Endothelial cell of umbilical vein (primary cell): ENCODE measurements at regions not wholly inside any gene's neighbourhood (a gene's known extent, or its start where the extent isn't known, plus 50 kb on each side); places are given as distances from the start of the nearest gene placed in this dataset.

Source experiments
- BruUV-seq: library from RNA; stranded (reverse); fragments of 400-500 nt; replicated peaks from 2 replicates; lab custom pipeline; 2021; lab: Mats Ljungman, UMichigan
- CTCF ChIA-PET: fragments of 300-600, 350-600 bp; sonication (Branson Sonifier 250); formaldehyde crosslinking; loops from one replicate; lab custom pipeline; 2021; ENCODE audit warnings: antibody characterized with exemption, inconsistent platforms; lab: Charles Lee
- POLR2A ChIA-PET: fragments of 300-600, 350-600 bp; sonication (Branson Sonifier 250); formaldehyde crosslinking; loops from one replicate; lab custom pipeline; 2021; ENCODE audit warnings: antibody characterized with exemption, inconsistent platforms; lab: Charles Lee
- DNase-seq: peaks from one replicate; pipeline ENCODE4 v3.0.0-alpha.2; 2011; ENCODE audit warnings: low read depth, low spot score
- FAIRE-seq: peaks from 2 replicates; lab custom pipeline; 2011; peaks lifted over from hg19 to GRCh38; lab: Jason Lieb, UNC
- H2AFZ ChIP-seq: 2 replicates; pipeline ENCODE4 v1.6.0; 2012; ENCODE audit warnings: low read depth, low read length, control low read depth, inconsistent platforms
- H3K27ac ChIP-seq: 2 replicates; pipeline ENCODE4 v1.5.1; 2011; ENCODE audit warnings: low read depth, mild to moderate bottlenecking, control low read depth, low read length, moderate library complexity; ENCODE audit not compliant: insufficient read depth
- H3K27me3 ChIP-seq, 2 experiments: 2 replicates each; pipeline versions ENCODE4 v1.6.0 to v1.6.1; 2011; ENCODE audit warnings: low read length in 2 of 2, mixed read lengths in 1 of 2; ENCODE audit not compliant: control insufficient read depth in 2 of 2, insufficient read depth in 2 of 2
- H3K36me3 ChIP-seq, 2 experiments: 2 replicates in 1 of 2; 3 replicates in 1 of 2; pipeline ENCODE4 v1.5.1; 2011; ENCODE audit warnings: low read length in 2 of 2, mild to moderate bottlenecking in 1 of 2, moderate library complexity in 1 of 2; ENCODE audit not compliant: control insufficient read depth in 2 of 2, insufficient read depth in 2 of 2; ENCODE audit errors: extremely low read depth in 1 of 2
- H3K4me1 ChIP-seq: 3 replicates; pipeline ENCODE4 v1.5.1; 2011; ENCODE audit warnings: mild to moderate bottlenecking, low read length; ENCODE audit not compliant: control insufficient read depth, insufficient read depth; ENCODE audit errors: extremely low read depth
- H3K4me2 ChIP-seq: 2 replicates; pipeline ENCODE4 v1.6.1; 2011; ENCODE audit warnings: low read length, control low read depth, mixed read lengths; ENCODE audit not compliant: insufficient read depth
- H3K4me3 ChIP-seq, 3 experiments: fragments of 200-600 bp in 1 of 3; sonication (generic), shearing (Covaris generic) in 1 of 3; replicated peaks in 1 of 3; 2 replicates each; pipeline ENCODE4 v1.5.1; 2011 to 2016; ENCODE audit warnings: control low read depth in 3 of 3, low read length in 3 of 3, mild to moderate bottlenecking in 2 of 3, inconsistent platforms in 1 of 3, low read depth in 1 of 3, moderate library complexity in 1 of 3; ENCODE audit not compliant: insufficient read depth in 1 of 3
- H3K79me2 ChIP-seq: 2 replicates; pipeline ENCODE4 v1.6.0; 2012; ENCODE audit warnings: low read length, inconsistent platforms; ENCODE audit not compliant: control insufficient read depth, insufficient read depth
- H3K9ac ChIP-seq: replicated peaks from 2 replicates; pipeline ENCODE3; 2011; ENCODE audit warnings: low read length, control low read depth; ENCODE audit not compliant: insufficient read depth; ENCODE audit errors: extremely low read depth
- H3K9me1 ChIP-seq: replicated peaks from 3 replicates; pipeline ENCODE4 v1.6.0; 2011; ENCODE audit warnings: mild to moderate bottlenecking, low read length; ENCODE audit not compliant: control insufficient read depth, insufficient read depth; ENCODE audit errors: extremely low read depth
- H3K9me3 ChIP-seq: replicated peaks from 2 replicates; pipeline ENCODE4 v1.5.1; 2012; ENCODE audit warnings: low read length, inconsistent platforms; ENCODE audit not compliant: control insufficient read depth, insufficient read depth
- H4K20me1 ChIP-seq: replicated peaks from 2 replicates; pipeline ENCODE3; 2011; ENCODE audit warnings: mild to moderate bottlenecking, low read length; ENCODE audit not compliant: control insufficient read depth, insufficient read depth; ENCODE audit errors: extremely low read depth
- CTCF ChIP-seq, 2 donors: IDR thresholded peaks; 1 replicate in 1 of 2; 2 replicates in 1 of 2; pipeline ENCODE4 v1.5.1; 2011; ENCODE audit warnings: low read length in 2 of 2, mild to moderate bottlenecking in 2 of 2, moderate library complexity in 2 of 2, control low read depth in 1 of 2, inconsistent platforms in 1 of 2, low read depth in 1 of 2; ENCODE audit not compliant: insufficient read depth in 1 of 2; ENCODE audit errors: extremely low read depth in 1 of 2
- EZH2 ChIP-seq: IDR thresholded peaks from 2 replicates; pipeline ENCODE4 v1.6.1; 2012; ENCODE audit warnings: borderline replicate concordance, low read depth, mild to moderate bottlenecking, moderate library complexity, low read length, inconsistent platforms; ENCODE audit not compliant: severe bottlenecking
- FOS ChIP-seq: IDR thresholded peaks from 2 replicates; pipeline ENCODE4 v1.6.1; 2011; ENCODE audit warnings: mild to moderate bottlenecking, low read length, moderate library complexity, borderline replicate concordance; ENCODE audit not compliant: insufficient read depth
- GATA2 ChIP-seq: IDR thresholded peaks from 2 replicates; pipeline ENCODE4 v1.7.0; 2011; ENCODE audit warnings: low read depth, mild to moderate bottlenecking, moderate library complexity, mixed read lengths, low read length; ENCODE audit not compliant: insufficient read length, insufficient read depth
- JUN ChIP-seq: IDR thresholded peaks from 2 replicates; pipeline ENCODE4 v1.6.1; 2011; ENCODE audit warnings: borderline replicate concordance, low read depth; ENCODE audit not compliant: insufficient read length, insufficient read depth
- MAX ChIP-seq: IDR thresholded peaks from 2 replicates; pipeline ENCODE4 v1.6.1; 2011; ENCODE audit not compliant: insufficient read depth, insufficient read length
- MYC ChIP-seq: IDR thresholded peaks from one replicate; pipeline ENCODE4 v1.6.1; 2011; ENCODE audit warnings: mild to moderate bottlenecking, low read depth, low read length
- POLR2A ChIP-seq: IDR thresholded peaks from 2 replicates; pipeline ENCODE4 v1.6.1; 2012; ENCODE audit warnings: low read depth, mild to moderate bottlenecking, control low read depth, low read length
- POLR2AphosphoS5 ChIP-seq: IDR thresholded peaks from 2 replicates; pipeline ENCODE4 v1.6.1; 2012; ENCODE audit warnings: low read depth, mild to moderate bottlenecking, control low read depth, low read length, moderate library complexity; ENCODE audit not compliant: insufficient read depth
- dilution Hi-C: fragments of 300-500 bp; cut with MboI; formaldehyde crosslinking; loops from one replicate; pipeline ENCODE4 v1.15.0; 2019; ENCODE audit warnings: low sequenced_read_pairs; ENCODE audit not compliant: extremely low pct_ligation_motif_present
- intact Hi-C: fragments of 100-400 bp; cut with micrococcal nuclease; formaldehyde crosslinking; loops from one replicate; pipeline ENCODE4 v1.10.0; 2022

GRCh38 chr4:187027272-187027671 is 303.6 kb upstream of the FAT1 start:
- H4K20me1 ChIP-seq, result no peaks in the 10 kb centered on the region
- H3K79me2 ChIP-seq, result no peaks in the 10 kb centered on the region
- H3K9ac ChIP-seq, result no peak overlapping the region
- H3K4me3 ChIP-seq, result no peak overlapping the region
- DNase-seq, result no peak
- no peak overlapping the region for H3K4me2 ChIP-seq
- H3K36me3 ChIP-seq, result no peaks in the 10 kb centered on the region
- FAIRE-seq, result no peak
- H3K9me3 ChIP-seq, result peaks cover 12% of the 10 kb centered on the region
- no peaks in the 10 kb centered on the region for H3K9me1 ChIP-seq
- ChIA-PET CTCF (no interaction called here), POLR2A (no interaction called here)
- intact Hi-C loops, result no loop called here
- no peak overlapping the region for H2AFZ ChIP-seq
- H3K4me1 ChIP-seq, result no peaks in the 10 kb centered on the region
- no peak for TF ChIP-seq FOS
- no peak for TF ChIP-seq GATA2
- dilution Hi-C loops, result no loop called here
- H3K27ac ChIP-seq, result no peak overlapping the region
- no peaks in the 10 kb centered on the region for H3K27me3 ChIP-seq
- BruUV-seq, result no TSS peak

GRCh38 chr4:187042251-187042650 is 318.6 kb upstream of the FAT1 start:
- ChIA-PET POLR2A (no interaction called here), CTCF (no interaction called here)
- H3K36me3 ChIP-seq, result no peaks in the 10 kb centered on the region
- no peak overlapping the region for H3K9ac ChIP-seq
- BruUV-seq, result no TSS peak
- FAIRE-seq, result no peak
- H3K4me1 ChIP-seq, result no peaks in the 10 kb centered on the region
- H3K9me3 ChIP-seq, result peaks cover 3% of the 10 kb centered on the region
- H4K20me1 ChIP-seq, result no peaks in the 10 kb centered on the region
- no peak overlapping the region for H2AFZ ChIP-seq
- DNase-seq, result no peak
- H3K27ac ChIP-seq, result no peak overlapping the region
- dilution Hi-C loops, result no loop called here
- H3K9me1 ChIP-seq, result no peaks in the 10 kb centered on the region
- no peak overlapping the region for H3K4me2 ChIP-seq
- H3K4me3 ChIP-seq, result no peak overlapping the region
- H3K79me2 ChIP-seq, result no peaks in the 10 kb centered on the region
- intact Hi-C loops, result no loop called here
- TF ChIP-seq MAX (no peak), FOS (no peak), CTCF (IDR thresholded peaks at IDR 0.05; ENCODE audit: extremely low read depth in 1 of 2, insufficient read depth in 1 of 2, low read depth in 1 of 2, low read length in 2 of 2) (no peak), EZH2 (no peak), JUN (no peak), POLR2AphosphoS5 (no peak), MYC (no peak), GATA2 (no peak), POLR2A (no peak)
- no peaks in the 10 kb centered on the region for H3K27me3 ChIP-seq
